ENCODE measurements at regions not wholly inside any gene's neighbourhood (a gene's known extent, or its start where the extent isn't known, plus 50 kb on each side); places are given as distances from the start of the nearest gene placed in this dataset.

DNA sequence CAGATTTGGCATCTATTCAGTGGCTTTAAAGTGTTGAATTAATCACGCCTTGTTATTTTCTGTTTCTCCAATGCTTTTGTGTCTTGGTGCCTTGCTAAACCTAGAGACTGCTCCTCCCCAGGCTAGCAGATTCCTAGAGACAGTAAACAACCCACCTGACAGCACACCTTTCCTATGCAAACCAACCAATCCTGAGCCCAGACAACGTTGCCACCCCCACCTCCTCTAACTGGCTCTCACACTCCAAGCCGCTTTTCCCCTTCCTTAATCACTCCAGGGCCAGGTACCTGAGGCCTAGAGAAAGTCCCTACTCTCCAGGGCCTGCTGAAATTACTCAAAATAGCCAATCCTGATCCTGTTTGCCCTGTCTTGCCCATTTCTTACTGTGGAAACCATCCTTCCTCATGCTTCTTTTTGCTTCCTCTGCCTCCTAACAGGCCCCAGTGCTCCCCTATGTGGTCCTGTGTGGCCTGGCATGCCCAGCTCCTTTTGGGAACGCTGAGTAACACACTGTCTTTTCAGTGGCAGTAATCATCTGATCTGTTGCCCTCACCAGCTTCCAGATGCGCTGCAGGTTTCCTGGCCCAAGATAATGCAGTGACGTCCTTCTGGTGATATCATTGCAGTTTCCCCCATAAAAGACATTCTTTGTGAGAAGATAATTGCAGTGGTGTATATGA is 53.4 kb downstream of the GAS1 start:
- TF ChIP-seq, protein P1, sequence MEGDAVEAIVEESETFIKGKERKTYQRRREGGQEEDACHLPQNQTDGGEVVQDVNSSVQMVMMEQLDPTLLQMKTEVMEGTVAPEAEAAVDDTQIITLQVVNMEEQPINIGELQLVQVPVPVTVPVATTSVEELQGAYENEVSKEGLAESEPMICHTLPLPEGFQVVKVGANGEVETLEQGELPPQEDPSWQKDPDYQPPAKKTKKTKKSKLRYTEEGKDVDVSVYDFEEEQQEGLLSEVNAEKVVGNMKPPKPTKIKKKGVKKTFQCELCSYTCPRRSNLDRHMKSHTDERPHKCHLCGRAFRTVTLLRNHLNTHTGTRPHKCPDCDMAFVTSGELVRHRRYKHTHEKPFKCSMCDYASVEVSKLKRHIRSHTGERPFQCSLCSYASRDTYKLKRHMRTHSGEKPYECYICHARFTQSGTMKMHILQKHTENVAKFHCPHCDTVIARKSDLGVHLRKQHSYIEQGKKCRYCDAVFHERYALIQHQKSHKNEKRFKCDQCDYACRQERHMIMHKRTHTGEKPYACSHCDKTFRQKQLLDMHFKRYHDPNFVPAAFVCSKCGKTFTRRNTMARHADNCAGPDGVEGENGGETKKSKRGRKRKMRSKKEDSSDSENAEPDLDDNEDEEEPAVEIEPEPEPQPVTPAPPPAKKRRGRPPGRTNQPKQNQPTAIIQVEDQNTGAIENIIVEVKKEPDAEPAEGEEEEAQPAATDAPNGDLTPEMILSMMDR (IDR thresholded peaks at IDR 0.05; ENCODE audit: low read depth, low read length), result no peak
- TF ChIP-seq EZH2phosphoT487 (IDR thresholded peaks at IDR 0.05; ENCODE audit: low read depth), result no peak
